Erythroblast (primary cell): ENCODE measurements at regions not wholly inside any gene's neighbourhood (a gene's known extent, or its start where the extent isn't known, plus 50 kb on each side); places are given as distances from the start of the nearest gene placed in this dataset.

Experiments used
- GATA1 ChIP-seq: IDR thresholded peaks from 2 replicates; pipeline ENCODE4 v1.6.1; 2011; ENCODE audit warnings: low read depth, mild to moderate bottlenecking, control low read depth, low read length, moderate library complexity
- POLR2A ChIP-seq: IDR thresholded peaks from 2 replicates; pipeline ENCODE4 v1.6.1; 2011; ENCODE audit warnings: mild to moderate bottlenecking, low read length

GRCh38 chr17:54307351-54307750 is 484.6 kb downstream of the KIF2B start:
- TF ChIP-seq POLR2A (no peak), GATA1 (no peak)
